ENCODE measurements at regions not wholly inside any gene's neighbourhood (a gene's known extent, or its start where the extent isn't known, plus 50 kb on each side); places are given as distances from the start of the nearest gene placed in this dataset.

DNA sequence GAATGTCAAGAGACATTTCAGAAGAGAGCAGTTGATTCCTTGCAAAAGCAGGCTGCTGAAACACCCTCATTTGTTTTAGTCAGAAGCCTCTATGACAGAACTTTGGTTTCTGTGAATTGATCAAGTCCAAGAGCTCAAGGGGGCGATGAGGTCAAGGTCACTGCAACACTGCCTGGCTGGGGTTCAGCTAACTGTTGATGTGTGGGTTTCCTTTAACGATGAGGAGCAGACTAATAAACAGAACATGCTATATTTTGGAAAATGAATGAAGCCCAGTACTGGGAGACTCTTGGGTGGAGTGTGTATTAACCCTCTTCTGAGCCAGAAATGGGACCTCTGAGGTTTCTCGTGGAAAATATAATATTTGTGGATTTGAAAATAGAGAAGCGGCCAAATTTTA, 109.3 kb downstream of the ZC3H11B start:
- TF ChIP-seq, protein P1, sequence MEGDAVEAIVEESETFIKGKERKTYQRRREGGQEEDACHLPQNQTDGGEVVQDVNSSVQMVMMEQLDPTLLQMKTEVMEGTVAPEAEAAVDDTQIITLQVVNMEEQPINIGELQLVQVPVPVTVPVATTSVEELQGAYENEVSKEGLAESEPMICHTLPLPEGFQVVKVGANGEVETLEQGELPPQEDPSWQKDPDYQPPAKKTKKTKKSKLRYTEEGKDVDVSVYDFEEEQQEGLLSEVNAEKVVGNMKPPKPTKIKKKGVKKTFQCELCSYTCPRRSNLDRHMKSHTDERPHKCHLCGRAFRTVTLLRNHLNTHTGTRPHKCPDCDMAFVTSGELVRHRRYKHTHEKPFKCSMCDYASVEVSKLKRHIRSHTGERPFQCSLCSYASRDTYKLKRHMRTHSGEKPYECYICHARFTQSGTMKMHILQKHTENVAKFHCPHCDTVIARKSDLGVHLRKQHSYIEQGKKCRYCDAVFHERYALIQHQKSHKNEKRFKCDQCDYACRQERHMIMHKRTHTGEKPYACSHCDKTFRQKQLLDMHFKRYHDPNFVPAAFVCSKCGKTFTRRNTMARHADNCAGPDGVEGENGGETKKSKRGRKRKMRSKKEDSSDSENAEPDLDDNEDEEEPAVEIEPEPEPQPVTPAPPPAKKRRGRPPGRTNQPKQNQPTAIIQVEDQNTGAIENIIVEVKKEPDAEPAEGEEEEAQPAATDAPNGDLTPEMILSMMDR (IDR thresholded peaks at IDR 0.05; ENCODE audit: insufficient read depth, low read length, poor library complexity, severe bottlenecking): no peak
- TF ChIP-seq EZH2phosphoT487 (conservative IDR thresholded peaks at IDR 0.05; ENCODE audit: low read length): no peak
